ENCODE measurements at regions not wholly inside any gene's neighbourhood (a gene's known extent, or its start where the extent isn't known, plus 50 kb on each side); places are given as distances from the start of the nearest gene placed in this dataset.

DNA sequence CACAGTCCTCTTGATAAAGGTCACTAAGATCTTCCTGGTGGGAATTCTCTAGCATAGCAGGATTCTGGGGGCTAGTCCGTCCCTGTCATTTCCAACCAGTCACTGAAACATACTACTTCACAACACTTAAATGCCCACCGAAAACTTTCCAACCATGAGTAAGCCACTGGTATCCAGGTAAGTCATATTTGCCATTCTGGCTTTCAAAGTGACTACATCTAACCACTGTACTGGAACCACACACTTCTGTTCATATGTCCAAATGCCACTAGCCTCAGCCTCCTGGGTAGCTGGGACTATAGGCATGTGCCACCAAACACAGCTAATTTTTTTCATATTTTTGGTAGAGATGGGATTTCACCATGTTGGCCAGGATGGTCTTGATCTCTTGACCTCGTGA, 64.3 kb upstream of the VANGL1 start:
- no peaks in the 10 kb centered on the region for H3K27me3 ChIP-seq (ENCODE audit: low read depth)
- TF ChIP-seq, protein P1, sequence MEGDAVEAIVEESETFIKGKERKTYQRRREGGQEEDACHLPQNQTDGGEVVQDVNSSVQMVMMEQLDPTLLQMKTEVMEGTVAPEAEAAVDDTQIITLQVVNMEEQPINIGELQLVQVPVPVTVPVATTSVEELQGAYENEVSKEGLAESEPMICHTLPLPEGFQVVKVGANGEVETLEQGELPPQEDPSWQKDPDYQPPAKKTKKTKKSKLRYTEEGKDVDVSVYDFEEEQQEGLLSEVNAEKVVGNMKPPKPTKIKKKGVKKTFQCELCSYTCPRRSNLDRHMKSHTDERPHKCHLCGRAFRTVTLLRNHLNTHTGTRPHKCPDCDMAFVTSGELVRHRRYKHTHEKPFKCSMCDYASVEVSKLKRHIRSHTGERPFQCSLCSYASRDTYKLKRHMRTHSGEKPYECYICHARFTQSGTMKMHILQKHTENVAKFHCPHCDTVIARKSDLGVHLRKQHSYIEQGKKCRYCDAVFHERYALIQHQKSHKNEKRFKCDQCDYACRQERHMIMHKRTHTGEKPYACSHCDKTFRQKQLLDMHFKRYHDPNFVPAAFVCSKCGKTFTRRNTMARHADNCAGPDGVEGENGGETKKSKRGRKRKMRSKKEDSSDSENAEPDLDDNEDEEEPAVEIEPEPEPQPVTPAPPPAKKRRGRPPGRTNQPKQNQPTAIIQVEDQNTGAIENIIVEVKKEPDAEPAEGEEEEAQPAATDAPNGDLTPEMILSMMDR (IDR thresholded peaks at IDR 0.05), result no peak
- no peak overlapping the region for H3K4me3 ChIP-seq
- H3K36me3 ChIP-seq, result no peaks in the 10 kb centered on the region
- no peaks in the 10 kb centered on the region for H3K4me1 ChIP-seq
- intact Hi-C loops (cut with DNase I), result no loop called here
- no peak for DNase-seq
- H3K9me3 ChIP-seq, result peaks cover 12% of the 10 kb centered on the region
- ATAC-seq, result no peak
- H3K27ac ChIP-seq, result no peak overlapping the region

DNA sequence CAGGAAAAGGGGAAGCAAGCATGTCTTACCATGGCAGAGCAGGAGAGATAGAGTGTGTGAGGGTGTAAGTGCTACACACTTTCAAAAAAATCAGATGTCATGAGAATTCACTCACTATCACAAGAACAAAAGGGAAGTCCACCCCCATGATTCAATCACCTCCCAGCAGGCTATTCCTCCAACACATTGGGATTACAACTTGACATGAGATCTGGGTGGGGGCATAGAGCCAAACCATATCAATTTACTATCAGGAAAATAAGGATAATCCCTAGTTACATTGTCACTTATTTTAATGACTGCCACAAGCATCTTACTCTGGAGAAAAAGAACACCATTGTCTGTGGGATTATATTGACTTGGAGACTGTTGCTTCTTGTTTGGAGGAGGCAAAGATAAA, 66.1 kb upstream of the VANGL1 start:
- H3K4me3 ChIP-seq, result no peak overlapping the region
- no peaks in the 10 kb centered on the region for H3K27me3 ChIP-seq (ENCODE audit: low read depth)
- no peak for ATAC-seq
- TF ChIP-seq, protein P1 (IDR thresholded peaks at IDR 0.05), result no peak
- DNase-seq, result no peak
- H3K9me3 ChIP-seq, result peaks cover 13% of the 10 kb centered on the region
- no peak overlapping the region for H3K27ac ChIP-seq
- H3K4me1 ChIP-seq, result no peaks in the 10 kb centered on the region
- no peaks in the 10 kb centered on the region for H3K36me3 ChIP-seq
- intact Hi-C loops (cut with DNase I), result no loop called here

DNA sequence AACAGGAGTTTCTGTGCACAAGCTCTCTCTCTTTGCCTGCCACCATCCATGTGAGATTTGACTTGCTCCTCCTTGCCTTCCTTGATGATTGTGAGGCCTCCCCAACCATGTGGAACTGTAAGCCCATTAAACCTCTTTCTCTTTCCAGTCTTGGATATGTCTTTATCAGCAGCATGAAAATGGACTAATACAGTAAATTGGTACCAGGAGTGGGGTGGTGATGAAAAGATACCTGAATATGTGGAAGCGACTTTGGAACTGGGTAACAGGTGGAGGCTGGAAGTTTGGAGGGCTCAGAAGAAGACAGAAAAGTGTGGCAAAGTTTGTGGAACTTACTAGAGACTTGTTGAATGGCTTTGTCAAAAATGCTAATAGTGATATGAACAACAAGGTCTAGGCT, 69.1 kb upstream of the VANGL1 start:
- intact Hi-C loops (cut with DNase I), result no loop called here
- Histone ChIP-seq H3K27ac (no peak overlapping the region), H3K9me3 (peaks cover 17% of the 10 kb centered on the region), H3K36me3 (no peaks in the 10 kb centered on the region), H3K27me3 (ENCODE audit: low read depth) (no peaks in the 10 kb centered on the region), H3K4me3 (no peak overlapping the region), H3K4me1 (no peaks in the 10 kb centered on the region)
- TF ChIP-seq, protein P1 (IDR thresholded peaks at IDR 0.05), result no peak
- no peak for ATAC-seq
- DNase-seq, result no peak

DNA sequence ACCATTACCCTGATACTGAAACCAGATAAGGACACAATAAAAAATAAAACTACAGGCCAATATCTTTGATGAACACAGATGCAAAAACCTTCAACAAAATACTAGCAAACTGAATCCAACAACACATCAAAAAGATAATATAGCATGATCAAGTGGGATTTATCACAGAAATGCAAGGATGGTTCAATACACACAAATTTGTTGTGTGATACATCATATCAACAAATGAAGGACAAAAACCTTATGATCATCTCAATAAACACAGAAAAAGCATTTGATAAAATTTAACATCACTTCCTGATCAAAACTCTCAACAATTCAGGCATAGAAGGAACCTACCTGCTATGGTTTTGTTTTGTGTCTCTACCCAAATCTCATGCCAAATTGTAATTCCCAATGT, 74.3 kb upstream of the VANGL1 start:
- ATAC-seq, result no peak
- Histone ChIP-seq H3K27me3 (ENCODE audit: low read depth) (peaks cover 5% of the 10 kb centered on the region), H3K9me3 (peaks cover 12% of the 10 kb centered on the region), H3K36me3 (no peaks in the 10 kb centered on the region), H3K4me1 (no peaks in the 10 kb centered on the region), H3K27ac (no peak overlapping the region), H3K4me3 (no peak overlapping the region)
- DNase-seq, result no peak
- TF ChIP-seq, protein P1 (IDR thresholded peaks at IDR 0.05), result no peak
- intact Hi-C loops (cut with DNase I), result no loop called here

DNA sequence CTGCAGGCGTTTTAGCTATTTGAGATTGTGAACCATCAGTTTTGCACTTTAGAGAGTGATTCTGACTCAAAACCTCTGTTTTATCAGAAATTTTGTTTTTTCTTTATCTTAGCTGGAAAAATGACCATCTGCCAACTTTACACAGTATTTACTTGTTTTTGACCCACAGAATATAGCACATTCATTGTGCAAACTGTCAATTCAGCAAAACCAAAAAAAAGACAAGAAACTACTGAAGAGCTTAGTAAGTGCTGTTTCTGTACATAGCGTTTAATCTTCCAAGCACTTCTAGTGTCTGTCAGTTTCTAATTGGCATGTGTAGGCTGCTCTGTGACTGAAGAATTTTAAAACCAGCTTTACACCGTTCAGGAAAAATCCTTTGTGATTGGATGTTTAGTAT, 76.0 kb upstream of the VANGL1 start:
- H3K36me3 ChIP-seq, result no peaks in the 10 kb centered on the region
- H3K4me3 ChIP-seq, result no peak overlapping the region
- intact Hi-C loops (cut with DNase I), result no loop called here
- no peak for DNase-seq
- ATAC-seq, result no peak
- H3K27ac ChIP-seq, result no peak overlapping the region
- TF ChIP-seq, protein P1 (IDR thresholded peaks at IDR 0.05), result no peak
- peaks cover 5% of the 10 kb centered on the region for H3K27me3 ChIP-seq (ENCODE audit: low read depth)
- no peaks in the 10 kb centered on the region for H3K4me1 ChIP-seq
- peaks cover 12% of the 10 kb centered on the region for H3K9me3 ChIP-seq

DNA sequence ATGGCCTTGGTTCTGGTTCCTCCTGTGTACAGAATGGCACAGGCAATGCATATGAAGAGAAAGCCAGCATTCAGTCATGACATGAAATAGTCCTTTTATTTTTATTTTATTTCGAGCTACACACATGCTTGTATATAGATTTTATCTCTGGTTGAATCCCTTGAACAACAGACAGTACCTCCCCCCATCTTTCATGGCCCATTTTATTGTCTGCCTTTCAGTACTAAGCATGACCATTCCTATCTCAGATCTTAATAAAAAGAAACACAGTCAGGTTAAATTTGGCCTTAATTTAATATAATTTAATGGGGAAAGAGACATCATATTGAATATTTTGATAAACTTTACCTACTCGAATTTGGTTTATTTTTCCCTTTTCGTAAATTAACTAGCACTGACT, 76.4 kb upstream of the VANGL1 start:
- ATAC-seq (no peak), DNase-seq (no peak)
- TF ChIP-seq, protein P1 (IDR thresholded peaks at IDR 0.05), result no peak
- no peaks in the 10 kb centered on the region for H3K36me3 ChIP-seq
- H3K27me3 ChIP-seq (ENCODE audit: low read depth), result peaks cover 5% of the 10 kb centered on the region
- intact Hi-C loops (cut with DNase I), result no loop called here
- H3K4me1 ChIP-seq, result no peaks in the 10 kb centered on the region
- no peak overlapping the region for H3K27ac ChIP-seq
- H3K9me3 ChIP-seq, result peaks cover 12% of the 10 kb centered on the region
- no peak overlapping the region for H3K4me3 ChIP-seq
